ENCODE measurements at regions not wholly inside any gene's neighbourhood (a gene's known extent, or its start where the extent isn't known, plus 50 kb on each side); places are given as distances from the start of the nearest gene placed in this dataset.
"Not testable (repeated sequence)": the region's sequence is repeated elsewhere in the genome, so short reads cannot be mapped to it uniquely, and the experiment has no call there.

DNA sequence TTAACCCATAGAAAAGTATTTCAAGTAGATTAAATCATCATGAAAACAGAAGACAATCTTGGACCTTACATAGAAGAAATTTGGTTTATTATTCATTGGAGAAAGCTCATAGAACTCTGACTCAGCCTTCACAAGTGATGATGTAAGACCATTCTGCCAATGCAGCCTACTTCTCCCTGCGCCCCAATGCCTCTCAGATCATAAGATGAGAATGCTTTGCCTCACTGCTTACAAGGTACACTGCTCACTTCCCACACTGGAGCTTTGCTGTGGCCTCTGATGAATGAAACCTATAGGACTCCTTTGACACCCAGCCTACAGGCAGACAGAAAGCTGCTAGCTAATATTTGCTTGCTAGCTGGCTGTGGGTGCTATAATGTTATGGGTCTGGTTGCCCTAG is 569.4 kb upstream of the STEAP1 start:
- H3K4me3 ChIP-seq (ENCODE audit: low read depth, low read length): no peak overlapping the region
- ChIA-PET POLR2A (no interaction called here), CTCF (no interaction called here)
- TF ChIP-seq, protein P1, sequence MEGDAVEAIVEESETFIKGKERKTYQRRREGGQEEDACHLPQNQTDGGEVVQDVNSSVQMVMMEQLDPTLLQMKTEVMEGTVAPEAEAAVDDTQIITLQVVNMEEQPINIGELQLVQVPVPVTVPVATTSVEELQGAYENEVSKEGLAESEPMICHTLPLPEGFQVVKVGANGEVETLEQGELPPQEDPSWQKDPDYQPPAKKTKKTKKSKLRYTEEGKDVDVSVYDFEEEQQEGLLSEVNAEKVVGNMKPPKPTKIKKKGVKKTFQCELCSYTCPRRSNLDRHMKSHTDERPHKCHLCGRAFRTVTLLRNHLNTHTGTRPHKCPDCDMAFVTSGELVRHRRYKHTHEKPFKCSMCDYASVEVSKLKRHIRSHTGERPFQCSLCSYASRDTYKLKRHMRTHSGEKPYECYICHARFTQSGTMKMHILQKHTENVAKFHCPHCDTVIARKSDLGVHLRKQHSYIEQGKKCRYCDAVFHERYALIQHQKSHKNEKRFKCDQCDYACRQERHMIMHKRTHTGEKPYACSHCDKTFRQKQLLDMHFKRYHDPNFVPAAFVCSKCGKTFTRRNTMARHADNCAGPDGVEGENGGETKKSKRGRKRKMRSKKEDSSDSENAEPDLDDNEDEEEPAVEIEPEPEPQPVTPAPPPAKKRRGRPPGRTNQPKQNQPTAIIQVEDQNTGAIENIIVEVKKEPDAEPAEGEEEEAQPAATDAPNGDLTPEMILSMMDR (IDR thresholded peaks at IDR 0.05; ENCODE audit: insufficient read depth, low read length, missing control alignments): no peak
- DNase-seq (ENCODE audit: low read depth, low spot score): no peak

DNA sequence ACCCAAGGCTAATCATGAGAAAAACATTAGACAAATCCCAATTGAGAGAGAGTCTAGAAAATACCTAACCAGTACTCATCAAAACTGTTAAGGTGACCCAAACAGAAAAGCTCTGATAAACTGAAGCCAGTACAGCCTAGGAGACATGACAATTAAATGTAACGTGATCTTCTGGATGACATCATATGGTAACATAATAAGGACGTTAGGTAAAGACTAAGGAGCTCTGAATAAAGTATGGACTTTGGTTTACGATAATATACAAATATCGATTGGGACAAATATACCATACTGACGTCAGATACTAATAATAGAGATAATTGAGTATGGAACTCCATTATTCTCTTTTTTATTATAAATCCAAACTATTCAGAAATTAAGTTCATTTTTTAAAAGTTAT is 561.1 kb upstream of the STEAP1 start:
- H3K4me3 ChIP-seq (ENCODE audit: low read depth, low read length): no peak overlapping the region
- CTCF ChIA-PET: no interaction called here
- TF ChIP-seq, protein P1 (IDR thresholded peaks at IDR 0.05; ENCODE audit: insufficient read depth, low read length, missing control alignments): no peak
- POLR2A ChIA-PET: no interaction called here
- no peak for DNase-seq (ENCODE audit: low read depth, low spot score)

DNA sequence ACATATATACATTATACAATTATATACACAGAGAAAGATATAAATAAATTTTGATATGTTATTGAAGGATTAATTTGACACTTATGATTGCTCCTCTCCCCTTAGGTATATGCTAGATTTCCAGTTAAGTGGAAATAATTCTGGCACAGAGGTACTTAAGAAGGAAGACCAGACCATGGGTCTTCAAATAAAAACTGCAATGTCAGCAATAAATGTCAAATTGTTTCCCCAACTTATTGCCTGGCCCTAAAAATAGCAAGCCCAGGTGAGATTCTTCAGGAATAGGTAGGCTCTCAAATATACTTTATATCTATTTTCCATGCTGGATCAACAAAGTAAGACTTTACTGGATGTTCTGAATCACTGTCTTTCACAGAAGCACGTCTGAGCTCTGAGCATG is 551.3 kb upstream of the STEAP1 start:
- TF ChIP-seq, protein P1 (IDR thresholded peaks at IDR 0.05; ENCODE audit: insufficient read depth, low read length, missing control alignments): no peak
- POLR2A ChIA-PET: no interaction called here
- DNase-seq (ENCODE audit: low read depth, low spot score): no peak
- CTCF ChIA-PET: no interaction called here
- H3K4me3 ChIP-seq (ENCODE audit: low read depth, low read length): no peak overlapping the region

DNA sequence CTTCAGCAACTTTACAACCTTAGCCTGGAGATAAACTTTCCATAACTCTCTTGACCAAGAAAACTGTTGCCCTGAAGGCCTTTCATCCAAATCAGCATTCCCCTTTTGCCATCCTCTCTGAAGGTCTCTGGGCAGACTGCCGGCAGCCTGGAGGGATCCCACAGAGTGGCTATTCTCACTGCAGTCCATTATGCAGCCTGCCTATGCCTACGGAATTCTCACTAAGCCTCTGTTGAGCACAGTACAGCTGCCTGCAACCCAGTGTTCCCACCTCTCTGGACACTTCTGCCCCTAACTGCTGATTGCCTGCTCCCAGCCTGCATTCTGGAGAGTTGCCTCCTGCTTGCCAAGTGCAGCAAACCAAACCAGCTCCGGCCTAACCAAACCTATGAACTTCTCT is 548.9 kb upstream of the STEAP1 start:
- ChIA-PET CTCF (no interaction called here), POLR2A (no interaction called here)
- TF ChIP-seq, protein P1 (IDR thresholded peaks at IDR 0.05; ENCODE audit: insufficient read depth, low read length, missing control alignments): no peak
- no peak for DNase-seq (ENCODE audit: low read depth, low spot score)
- H3K4me3 ChIP-seq (ENCODE audit: low read depth, low read length): no peak overlapping the region

DNA sequence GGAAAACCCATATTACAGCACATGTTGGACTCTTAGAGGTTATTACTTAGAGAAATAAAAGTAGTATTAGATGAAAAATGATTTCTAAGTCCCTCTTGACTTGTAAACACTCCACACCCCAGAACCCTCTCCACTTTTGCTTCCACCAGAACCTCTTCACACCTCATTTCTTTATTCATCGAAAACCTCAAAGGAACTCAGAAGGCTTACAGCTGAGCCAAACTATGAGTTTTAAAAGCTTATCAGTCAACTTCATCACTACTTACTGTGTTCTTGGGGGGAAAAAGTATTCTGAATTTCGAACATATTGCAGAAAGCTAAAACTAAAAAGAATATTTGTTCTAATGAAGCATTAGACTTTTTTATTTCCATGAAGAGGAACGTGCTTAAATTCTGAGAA is 547.8 kb upstream of the STEAP1 start:
- CTCF ChIA-PET: no interaction called here
- POLR2A ChIA-PET: no interaction called here
- H3K4me3 ChIP-seq (ENCODE audit: low read depth, low read length): no peak overlapping the region
- TF ChIP-seq, protein P1 (IDR thresholded peaks at IDR 0.05; ENCODE audit: insufficient read depth, low read length, missing control alignments): no peak
- no peak for DNase-seq (ENCODE audit: low read depth, low spot score)

DNA sequence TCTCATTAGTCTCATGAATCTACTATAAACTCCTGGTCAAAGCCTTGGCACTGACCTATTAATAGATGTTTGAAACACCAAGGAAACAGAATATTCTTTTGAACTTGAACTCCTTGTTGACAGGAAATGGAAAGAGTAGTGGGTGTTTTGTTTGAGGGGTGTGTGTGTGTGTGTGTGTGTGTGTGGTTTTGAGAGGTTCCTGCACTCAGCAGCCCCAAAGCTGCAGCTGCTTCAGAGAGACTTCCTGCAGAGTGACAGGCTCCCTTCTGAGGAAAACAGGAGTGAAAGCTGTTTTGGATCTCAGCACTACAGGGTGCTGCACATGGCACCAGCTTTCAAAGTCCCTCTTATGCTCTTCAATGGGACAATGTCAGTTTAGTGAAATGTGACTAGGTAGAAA is 546.5 kb upstream of the STEAP1 start:
- no peak overlapping the region for H3K4me3 ChIP-seq (ENCODE audit: low read depth, low read length)
- CTCF ChIA-PET: no interaction called here
- POLR2A ChIA-PET: no interaction called here
- no peak for DNase-seq (ENCODE audit: low read depth, low spot score)
- TF ChIP-seq, protein P1 (IDR thresholded peaks at IDR 0.05; ENCODE audit: insufficient read depth, low read length, missing control alignments): no peak

DNA sequence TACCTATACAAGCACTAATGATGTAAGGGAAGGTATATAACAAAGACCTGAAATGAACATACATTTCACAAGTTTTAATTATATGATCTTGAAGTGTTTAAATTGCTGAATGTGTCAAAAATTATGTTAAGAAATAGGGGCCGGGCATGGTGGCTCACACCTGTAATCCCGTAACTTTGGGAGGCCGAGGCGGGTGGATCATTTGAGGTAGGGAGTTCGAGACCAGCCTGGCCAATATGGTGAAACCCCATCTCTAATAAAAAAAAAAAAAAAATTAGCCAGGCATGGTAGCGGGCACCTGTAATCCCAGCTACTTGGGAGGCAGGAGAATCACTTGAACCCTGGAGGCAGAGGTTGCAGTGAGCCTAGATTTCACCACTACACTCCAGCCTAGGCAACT is 537.4 kb upstream of the STEAP1 start:
- H3K4me3 ChIP-seq (ENCODE audit: low read depth, low read length); POLR2A ChIA-PET; DNase-seq (ENCODE audit: low read depth, low spot score); CTCF ChIA-PET: not testable (repeated sequence)
